HUES6 (cell line): ENCODE measurements at regions not wholly inside any gene's neighbourhood (a gene's known extent, or its start where the extent isn't known, plus 50 kb on each side); places are given as distances from the start of the nearest gene placed in this dataset.

Source experiments
- H3K27ac ChIP-seq: 2 replicates; pipeline ENCODE4 v1.7.0; 2013; ENCODE audit warnings: low read depth, mild to moderate bottlenecking, low read length, inconsistent platforms
- H3K27me3 ChIP-seq: 2 replicates; pipeline ENCODE4 v1.6.1; 2013; ENCODE audit warnings: low read length; ENCODE audit not compliant: control insufficient read depth, insufficient read depth
- H3K36me3 ChIP-seq: 2 replicates; pipeline ENCODE4 v1.6.1; 2013; ENCODE audit warnings: low read length; ENCODE audit not compliant: control insufficient read depth, insufficient read depth
- H3K4me1 ChIP-seq: 2 replicates; pipeline ENCODE4 v1.6.1; 2013; ENCODE audit warnings: low read length; ENCODE audit not compliant: control insufficient read depth, insufficient read depth
- H3K4me3 ChIP-seq: 2 replicates; pipeline ENCODE4 v1.5.1; 2013; ENCODE audit warnings: low read depth, low read length
- H3K9ac ChIP-seq: one replicate; pipeline ENCODE4 v1.6.1; 2013; ENCODE audit warnings: mild to moderate bottlenecking, low read length
- H3K9me3 ChIP-seq: 2 replicates; pipeline ENCODE4 v1.6.1; 2013; ENCODE audit warnings: low read depth, low read length; ENCODE audit not compliant: control insufficient read depth, insufficient read depth

DNA sequence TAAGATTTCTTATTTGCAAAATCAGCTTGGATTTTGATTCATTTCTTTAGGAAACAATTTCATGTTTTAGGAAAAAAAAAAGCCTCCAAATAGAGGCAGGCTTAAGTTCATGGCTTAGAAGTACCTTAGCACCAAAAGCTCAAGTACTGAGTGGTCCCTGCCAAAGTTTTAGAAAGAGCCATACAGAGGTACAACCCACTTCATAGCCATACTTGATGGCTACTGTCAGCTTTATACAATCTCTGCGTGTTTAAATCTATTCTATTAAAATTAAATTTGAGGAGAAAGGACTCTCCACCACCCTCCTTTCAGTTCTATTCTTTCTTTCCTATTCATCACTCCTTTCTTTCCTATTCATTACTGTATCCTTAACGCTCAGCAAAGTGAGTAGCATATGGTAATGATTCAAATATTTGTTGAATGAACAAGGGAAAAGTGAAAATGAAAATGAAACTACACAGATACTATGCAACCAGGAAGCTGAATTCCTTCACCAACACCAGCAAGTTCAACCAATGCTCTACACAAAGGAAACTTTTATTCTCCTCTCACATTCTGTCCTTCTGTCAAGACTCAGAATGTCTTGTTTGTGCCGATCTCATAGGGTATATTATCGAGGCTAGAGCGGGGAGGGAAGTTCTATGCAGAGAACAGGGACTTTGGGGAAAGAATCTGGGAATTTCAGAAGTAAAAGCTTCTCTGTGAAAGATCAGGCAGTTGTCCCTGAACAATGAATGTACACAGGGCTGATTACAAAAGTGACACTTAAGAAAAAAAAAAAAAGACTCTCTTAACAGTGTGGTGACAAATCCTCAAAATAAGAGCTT, 138.6 kb upstream of the SPEF2 start:
- no peak overlapping the region for H3K4me3 ChIP-seq
- no peak overlapping the region for H3K9ac ChIP-seq

DNA sequence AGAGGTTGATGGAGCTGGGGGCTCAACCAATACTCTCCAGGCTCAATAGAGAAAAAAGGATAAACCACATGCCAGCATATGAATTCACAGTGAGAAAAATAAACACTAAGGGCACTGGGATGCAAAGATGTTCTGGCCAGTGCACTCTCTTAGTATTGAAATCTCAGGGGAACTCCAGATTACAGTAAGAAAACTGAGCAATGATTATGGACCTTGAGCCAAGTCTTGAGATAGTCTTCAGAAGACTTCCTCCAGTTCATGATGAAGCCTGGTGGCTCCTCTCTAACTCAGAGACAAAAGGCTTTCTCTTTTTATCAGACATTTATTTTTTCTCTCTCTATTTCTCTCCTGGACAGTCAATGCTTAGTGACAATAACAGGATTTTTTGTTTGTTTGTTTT, 139.8 kb upstream of the SPEF2 start:
- H3K9me3 ChIP-seq, result no peaks in the 10 kb centered on the region
- H3K9ac ChIP-seq, result no peak overlapping the region
- no peaks in the 10 kb centered on the region for H3K27me3 ChIP-seq
- H3K4me3 ChIP-seq, result no peak overlapping the region
- H3K36me3 ChIP-seq, result no peaks in the 10 kb centered on the region
- H3K27ac ChIP-seq, result no peak overlapping the region
- peaks cover 5% of the 10 kb centered on the region; the same call in 1 of the 2 replicates for H3K4me1 ChIP-seq

More for the DNA sequence above, 138.6 kb upstream of the SPEF2 start:
- H3K36me3 ChIP-seq, result no peaks in the 10 kb centered on the region
- no peak overlapping the region for H3K27ac ChIP-seq
- no peaks in the 10 kb centered on the region for H3K27me3 ChIP-seq
- H3K4me1 ChIP-seq, result peaks cover 5% of the 10 kb centered on the region; the same call in 1 of the 2 replicates
- no peaks in the 10 kb centered on the region for H3K9me3 ChIP-seq

DNA sequence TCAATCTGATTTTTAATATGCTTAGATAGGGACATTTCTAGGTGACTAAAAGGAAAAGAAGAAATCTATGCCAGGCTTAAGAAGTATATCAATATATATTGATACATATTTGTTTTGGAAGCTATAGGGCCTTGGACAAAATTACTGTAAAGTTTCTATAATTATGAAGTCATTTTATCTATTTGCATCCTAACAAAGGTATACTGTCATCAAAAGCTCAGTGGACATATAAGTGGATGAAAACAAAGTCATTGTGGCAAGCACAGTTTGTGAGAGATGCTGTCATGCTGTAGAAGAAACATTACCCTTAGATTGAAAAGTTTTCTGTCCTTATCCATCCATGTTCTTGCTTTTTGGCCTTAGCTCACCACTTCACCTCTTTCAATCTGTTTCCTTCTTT, 140.3 kb upstream of the SPEF2 start:
- Histone ChIP-seq H3K27me3 (no peaks in the 10 kb centered on the region), H3K9me3 (no peaks in the 10 kb centered on the region), H3K4me3 (no peak overlapping the region), H3K27ac (no peak overlapping the region), H3K9ac (no peak overlapping the region), H3K36me3 (no peaks in the 10 kb centered on the region), H3K4me1 (peaks cover 1% of the 10 kb centered on the region; the same call in 1 of the 2 replicates)

DNA sequence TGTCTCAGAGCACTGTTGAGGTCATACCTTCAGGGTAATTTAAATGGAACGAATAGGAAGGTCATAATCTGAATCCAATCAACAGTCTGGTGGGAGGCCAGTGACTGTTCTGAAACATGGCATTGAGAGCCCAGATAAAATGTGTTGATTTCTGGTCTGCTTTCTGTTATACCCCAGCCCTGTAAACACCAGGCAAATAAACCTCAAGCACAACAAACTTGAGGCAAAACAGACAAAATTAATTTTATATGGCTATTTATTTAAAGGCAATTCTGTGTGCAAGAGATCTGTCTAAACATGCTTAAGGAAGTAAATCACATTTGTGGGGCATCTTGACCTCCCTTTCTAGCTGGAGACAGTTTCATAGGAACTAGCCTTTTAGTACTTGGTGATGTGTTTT, 140.9 kb upstream of the SPEF2 start:
- no peak overlapping the region for H3K4me3 ChIP-seq
- no peaks in the 10 kb centered on the region for H3K27me3 ChIP-seq
- no peaks in the 10 kb centered on the region for H3K36me3 ChIP-seq
- H3K9me3 ChIP-seq, result no peaks in the 10 kb centered on the region
- no peak overlapping the region for H3K27ac ChIP-seq
- no peaks in the 10 kb centered on the region for H3K4me1 ChIP-seq
- H3K9ac ChIP-seq, result no peak overlapping the region

DNA sequence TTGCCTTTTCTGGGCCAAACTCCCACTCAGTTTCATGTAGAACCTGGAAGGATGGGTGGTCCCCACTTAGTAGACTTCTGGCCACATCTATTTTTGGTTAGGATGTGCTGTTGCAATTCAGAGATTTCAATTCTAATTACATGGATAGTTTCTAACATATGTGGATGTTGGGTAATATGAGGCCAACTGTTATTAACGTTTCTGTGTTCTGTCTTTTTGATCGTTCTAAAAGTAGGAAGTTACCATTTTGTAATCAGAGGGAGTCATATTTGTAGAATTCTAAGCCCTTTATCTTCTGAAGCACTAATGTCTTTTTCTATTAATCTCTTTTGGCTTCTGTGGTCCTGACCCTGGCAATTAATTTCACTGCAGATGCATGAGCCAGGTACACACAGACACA, 141.6 kb upstream of the SPEF2 start:
- no peaks in the 10 kb centered on the region for H3K36me3 ChIP-seq
- H3K9me3 ChIP-seq, result no peaks in the 10 kb centered on the region
- no peaks in the 10 kb centered on the region for H3K4me1 ChIP-seq
- H3K27me3 ChIP-seq, result no peaks in the 10 kb centered on the region
- H3K4me3 ChIP-seq, result no peak overlapping the region
- H3K9ac ChIP-seq, result no peak overlapping the region
- H3K27ac ChIP-seq, result no peak overlapping the region

DNA sequence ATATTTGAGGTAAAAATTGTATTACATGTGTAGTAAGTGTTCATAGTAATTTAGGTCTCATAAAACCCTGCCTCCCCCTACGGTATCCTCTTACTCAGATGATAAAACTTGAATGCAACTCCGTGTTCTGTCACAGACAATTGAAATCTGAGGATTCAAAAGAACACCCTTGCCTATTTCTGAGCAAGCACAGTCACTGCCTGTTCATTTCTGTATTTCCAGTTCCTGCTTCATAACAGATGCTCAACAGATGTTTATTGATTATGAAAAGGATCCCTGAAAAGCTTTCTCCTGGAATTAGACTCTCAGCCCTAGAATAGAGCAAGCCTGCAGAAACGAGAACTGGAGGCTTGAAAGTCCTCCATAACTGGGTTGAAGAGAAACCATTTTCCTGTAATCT, 144.1 kb upstream of the SPEF2 start:
- no peak overlapping the region for H3K9ac ChIP-seq
- no peaks in the 10 kb centered on the region for H3K36me3 ChIP-seq
- no peaks in the 10 kb centered on the region for H3K27me3 ChIP-seq
- H3K4me1 ChIP-seq, result no peaks in the 10 kb centered on the region
- H3K27ac ChIP-seq, result no peak overlapping the region
- no peak overlapping the region for H3K4me3 ChIP-seq
- no peaks in the 10 kb centered on the region for H3K9me3 ChIP-seq

DNA sequence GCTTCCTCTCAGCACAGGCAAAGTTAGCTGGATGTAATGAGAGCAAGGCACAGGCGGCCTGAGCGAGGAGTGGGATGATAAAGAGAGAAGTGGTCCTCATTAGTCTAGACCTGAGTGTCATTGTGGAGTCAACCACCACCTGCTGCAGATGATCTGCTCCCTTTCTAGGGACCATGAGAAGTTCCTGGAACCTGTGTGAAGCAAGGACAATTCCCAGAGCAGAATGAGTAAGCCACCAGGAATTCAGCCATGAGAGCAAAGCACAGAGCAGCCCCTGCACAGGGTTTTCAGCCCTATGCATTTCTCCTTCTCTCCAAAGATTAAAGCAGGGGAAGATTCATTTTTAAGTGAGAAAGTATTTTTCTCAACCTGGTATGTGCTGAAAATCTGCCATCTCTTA, 146.8 kb upstream of the SPEF2 start:
- no peak overlapping the region for H3K27ac ChIP-seq
- H3K4me3 ChIP-seq, result no peak overlapping the region
- H3K36me3 ChIP-seq, result no peaks in the 10 kb centered on the region
- no peaks in the 10 kb centered on the region for H3K4me1 ChIP-seq
- no peaks in the 10 kb centered on the region for H3K27me3 ChIP-seq
- H3K9ac ChIP-seq, result no peak overlapping the region
- H3K9me3 ChIP-seq, result no peaks in the 10 kb centered on the region

DNA sequence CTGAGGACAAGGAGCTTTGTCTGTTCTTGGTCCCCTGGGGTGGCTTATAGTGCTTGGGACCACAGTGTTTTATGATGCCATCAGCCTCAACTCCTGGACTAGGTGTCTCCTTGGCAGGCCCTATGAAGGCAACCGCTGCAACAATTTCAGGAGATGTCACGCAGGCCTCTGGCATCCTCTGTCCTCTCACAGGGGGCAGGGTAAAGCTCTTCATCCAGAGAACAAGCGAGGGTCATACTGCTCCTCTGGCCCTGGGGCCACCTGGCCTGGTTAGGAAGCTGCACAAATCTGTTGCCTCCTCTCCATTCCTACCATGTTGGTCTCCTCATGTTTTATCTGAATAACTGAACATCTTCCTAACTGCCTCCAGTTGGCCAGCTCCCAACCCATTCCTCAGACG, 148.9 kb upstream of the SPEF2 start:
- Histone ChIP-seq H3K4me3 (no peak overlapping the region), H3K27me3 (no peaks in the 10 kb centered on the region), H3K9ac (no peak overlapping the region), H3K4me1 (no peaks in the 10 kb centered on the region), H3K27ac (no peak overlapping the region), H3K36me3 (no peaks in the 10 kb centered on the region), H3K9me3 (no peaks in the 10 kb centered on the region)

DNA sequence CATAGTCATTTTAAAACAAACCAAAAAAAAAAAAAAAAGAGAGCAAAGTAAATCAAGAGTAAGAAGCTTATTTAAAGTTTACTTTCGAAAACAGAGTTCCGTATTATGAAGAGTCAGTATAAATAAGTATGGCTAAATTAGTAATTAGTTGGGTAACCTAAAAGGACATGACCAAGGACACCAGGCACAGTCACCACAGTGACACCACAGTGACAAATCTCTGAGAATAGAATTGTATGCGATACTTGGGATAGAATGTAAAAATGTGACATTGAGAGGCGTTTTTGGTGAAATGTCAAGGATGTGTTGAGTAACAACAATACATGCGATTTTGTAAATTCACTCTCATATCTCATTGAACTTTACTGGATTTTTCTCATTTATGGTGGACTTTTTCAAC, 150.9 kb upstream of the SPEF2 start:
- Histone ChIP-seq H3K27ac (no peak overlapping the region), H3K9me3 (no peaks in the 10 kb centered on the region), H3K4me3 (no peak overlapping the region), H3K27me3 (no peaks in the 10 kb centered on the region), H3K9ac (no peak overlapping the region), H3K36me3 (no peaks in the 10 kb centered on the region), H3K4me1 (no peaks in the 10 kb centered on the region)

DNA sequence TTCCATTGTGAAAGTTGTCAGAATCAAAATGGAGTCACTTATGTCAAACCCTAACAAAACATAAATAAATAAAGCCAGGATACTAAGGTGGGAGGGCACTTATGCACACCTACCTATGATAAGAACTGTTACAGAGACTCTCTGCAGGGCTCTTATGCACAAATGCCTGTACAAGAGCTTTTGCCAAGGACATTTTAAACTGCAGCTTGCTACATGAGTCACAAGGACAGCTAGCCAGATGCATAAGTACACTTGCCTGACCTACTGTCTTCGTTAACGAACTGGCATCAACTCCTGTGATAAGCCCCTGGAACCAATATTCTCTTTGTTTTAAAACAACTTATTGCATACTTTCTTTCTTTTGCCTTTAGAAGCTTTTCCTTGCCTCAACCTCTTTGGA, 152.9 kb upstream of the SPEF2 start:
- Histone ChIP-seq H3K27me3 (no peaks in the 10 kb centered on the region), H3K9ac (no peak overlapping the region), H3K9me3 (no peaks in the 10 kb centered on the region), H3K36me3 (no peaks in the 10 kb centered on the region), H3K4me3 (no peak overlapping the region), H3K27ac (no peak overlapping the region), H3K4me1 (no peaks in the 10 kb centered on the region)

DNA sequence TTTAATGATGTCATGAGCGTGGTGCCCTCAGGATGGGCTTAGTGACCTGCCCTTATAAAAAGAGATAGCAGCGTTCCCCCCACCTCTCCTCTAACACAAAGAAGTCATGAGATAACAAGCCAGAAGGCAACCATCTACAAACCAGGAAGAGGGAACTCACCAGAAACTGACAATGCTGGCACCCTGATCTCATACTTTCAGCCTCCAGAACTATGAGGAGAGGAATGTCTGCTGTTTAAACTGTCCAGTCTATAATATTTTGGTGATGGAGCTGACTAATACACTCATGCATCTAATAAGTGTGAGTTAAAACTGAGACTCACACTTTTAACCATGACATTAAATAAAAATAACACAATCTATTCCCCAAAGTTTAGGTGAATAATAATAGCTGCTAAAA, 156.1 kb upstream of the SPEF2 start:
- no peaks in the 10 kb centered on the region for H3K27me3 ChIP-seq
- no peaks in the 10 kb centered on the region for H3K4me1 ChIP-seq
- no peak overlapping the region for H3K9ac ChIP-seq
- H3K27ac ChIP-seq, result no peak overlapping the region
- peaks cover 4% of the 10 kb centered on the region; the same call in 1 of the 2 replicates for H3K9me3 ChIP-seq
- no peak overlapping the region for H3K4me3 ChIP-seq
- no peaks in the 10 kb centered on the region for H3K36me3 ChIP-seq
